CD4-positive, alpha-beta T cell (primary cell): ENCODE measurements at regions not wholly inside any gene's neighbourhood (a gene's known extent, or its start where the extent isn't known, plus 50 kb on each side); places are given as distances from the start of the nearest gene placed in this dataset.

Source experiments
- ATAC-seq: fragments of 200-7000 bp; cut with Tn5 transposase; one replicate; pipeline ENCODE4 v1.10.0; 2022; ENCODE audit warnings: mild to moderate bottlenecking; ENCODE audit not compliant: poor library complexity
- CTCF ChIA-PET: fragments of 350-600 bp; sonication (Branson Sonifier 250); formaldehyde crosslinking; loops from one replicate; lab custom pipeline; 2021; ENCODE audit warnings: antibody characterized with exemption, inconsistent platforms; lab: Charles Lee
- POLR2A ChIA-PET: fragments of 350-600 bp; sonication (Branson Sonifier 250); formaldehyde crosslinking; loops from one replicate; lab custom pipeline; 2021; ENCODE audit warnings: antibody characterized with exemption, inconsistent platforms; lab: Charles Lee
- DNase-seq, 14 experiments: peaks; one replicate each; pipeline ENCODE4 v3.0.0-alpha.2; 2013 to 2020; ENCODE audit warnings: mixed read lengths in 2 of 14
- H3K27ac ChIP-seq, 2 donors: one replicate each; pipeline versions ENCODE4 v1.5.1 to v1.7.0; 2013; ENCODE audit warnings: low read length in 2 of 2, low read depth in 1 of 2, mild to moderate bottlenecking in 1 of 2
- H3K27me3 ChIP-seq, 2 experiments: 1 replicate in 1 of 2; 2 replicates in 1 of 2; pipeline versions ENCODE4 v1.6.1 to v1.7.0; 2013; ENCODE audit warnings: low read length in 2 of 2, control low read depth in 1 of 2, mild to moderate bottlenecking in 1 of 2, moderate library complexity in 1 of 2; ENCODE audit not compliant: insufficient read depth in 2 of 2, control insufficient read depth in 1 of 2
- H3K36me3 ChIP-seq: one replicate; pipeline ENCODE4 v1.6.1; 2013; ENCODE audit warnings: low read length, control low read depth; ENCODE audit not compliant: insufficient read depth
- H3K4me1 ChIP-seq: one replicate; pipeline ENCODE4 v1.6.1; 2013; ENCODE audit warnings: low read length, control low read depth; ENCODE audit not compliant: insufficient read depth
- H3K4me3 ChIP-seq: one replicate; pipeline ENCODE4 v1.5.1; 2013; ENCODE audit warnings: mild to moderate bottlenecking, low read length, moderate library complexity
- H3K9me3 ChIP-seq, 2 experiments: 1 replicate in 1 of 2; 2 replicates in 1 of 2; pipeline versions ENCODE4 v1.6.1 to v1.7.0; 2013; ENCODE audit warnings: low read length in 2 of 2, mild to moderate bottlenecking in 2 of 2, control low read depth in 1 of 2, moderate library complexity in 1 of 2; ENCODE audit not compliant: control insufficient read depth in 1 of 2, insufficient read depth in 1 of 2
- H3K27ac Mint-ChIP-seq: one replicate; pipeline ENCODE4 v1.8.0; 2020; ENCODE audit warnings: mixed read lengths
- H3K27me3 Mint-ChIP-seq: one replicate; pipeline ENCODE4 v1.8.0; 2021; ENCODE audit warnings: mixed read lengths
- H3K36me3 Mint-ChIP-seq: one replicate; pipeline ENCODE4 v1.8.0; 2021; ENCODE audit warnings: low read depth, mixed read lengths
- H3K4me1 Mint-ChIP-seq: one replicate; pipeline ENCODE4 v1.8.0; 2021; ENCODE audit warnings: low read depth, mixed read lengths
- H3K4me3 Mint-ChIP-seq: one replicate; pipeline ENCODE4 v1.8.0; 2020; ENCODE audit warnings: mild to moderate bottlenecking, mixed read lengths
- H3K9me3 Mint-ChIP-seq: one replicate; pipeline ENCODE4 v1.8.0; 2020; ENCODE audit warnings: mixed read lengths
- CTCF ChIP-seq: fragments of 200-600 bp; IDR thresholded peaks from one replicate; pipeline ENCODE4 v1.8.0; 2022; ENCODE audit warnings: antibody characterized with exemption, mild to moderate bottlenecking
- intact Hi-C, 2 experiments: fragments of 100-400 bp; cut with DNase I in 1 of 2; cut with micrococcal nuclease in 1 of 2; formaldehyde crosslinking; loops; one replicate each; pipeline versions ENCODE4 v1.15.1 to v1.9.0; 2023 to 2025; cut with DNase I, micrococcal nuclease

GRCh38 chr1:30165116-30165515 is 558.3 kb downstream of the MATN1 start:
- Mint-ChIP-seq H3K27ac (no peak overlapping the region), H3K27me3 (peaks cover 47% of the 10 kb centered on the region), H3K36me3 (no peaks in the 10 kb centered on the region), H3K4me3 (no peak overlapping the region), H3K4me1 (no peaks in the 10 kb centered on the region), H3K9me3 (no peaks in the 10 kb centered on the region)
- Histone ChIP-seq H3K4me1 (no peaks in the 10 kb centered on the region), H3K4me3 (no peak overlapping the region), H3K36me3 (no peaks in the 10 kb centered on the region), H3K27me3 (peaks cover 7 to 11% of the 10 kb centered on the region in 2 experiments), H3K27ac (no peak overlapping the region), H3K9me3 (no peaks in the 10 kb centered on the region)
- no peak for TF ChIP-seq CTCF
- CTCF ChIA-PET: no interaction called here
- intact Hi-C loops: no loop called here
- no peak for DNase-seq
- POLR2A ChIA-PET: no interaction called here
- no peak for ATAC-seq

DNA sequence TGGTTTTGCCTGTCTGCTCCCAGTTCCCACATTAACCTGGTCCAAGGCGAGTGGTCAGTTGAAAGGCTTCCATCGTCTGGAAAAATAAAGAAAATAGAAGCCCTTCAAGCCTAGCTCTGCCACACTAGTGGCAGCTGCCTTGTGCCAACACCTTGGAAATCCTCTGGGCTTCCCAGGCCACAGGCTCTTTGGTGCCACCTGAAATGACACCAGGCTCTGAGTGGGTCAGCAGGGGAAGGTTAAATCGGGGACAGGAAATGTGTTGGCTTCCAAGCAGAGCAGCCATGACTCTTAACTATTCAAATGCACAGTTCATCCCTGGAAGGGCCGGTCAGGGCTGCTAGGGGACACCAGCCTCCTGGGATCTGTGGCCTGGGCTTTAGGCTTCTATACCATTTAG is 558.7 kb downstream of the MATN1 start:
- H3K27ac Mint-ChIP-seq: no peak overlapping the region
- H3K9me3 ChIP-seq: no peaks in the 10 kb centered on the region

DNA sequence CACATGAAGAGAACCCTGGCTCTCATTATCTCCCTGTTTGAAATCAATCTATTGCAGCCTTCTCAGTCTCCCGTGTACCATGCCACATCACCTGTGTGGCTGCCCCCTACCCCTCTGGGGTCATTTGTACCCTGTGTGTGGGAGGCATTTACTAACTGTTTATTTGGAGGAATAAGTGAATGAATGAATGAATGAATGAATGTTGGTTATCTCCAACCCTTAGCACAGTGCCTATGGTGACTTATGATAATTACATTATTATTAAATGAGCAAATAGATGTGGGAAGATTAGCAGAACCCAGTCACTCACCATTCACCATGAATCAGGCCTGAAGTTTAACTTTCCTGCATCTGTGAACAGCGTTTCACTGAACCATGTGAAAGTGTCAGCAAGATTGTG is 560.8 kb downstream of the MATN1 start:
- H3K4me1 Mint-ChIP-seq: no peaks in the 10 kb centered on the region
- H3K27ac Mint-ChIP-seq: no peak overlapping the region
- TF ChIP-seq CTCF: no peak
- Histone ChIP-seq H3K27ac (no peak overlapping the region), H3K27me3 (peaks cover 7 to 11% of the 10 kb centered on the region in 2 experiments), H3K36me3 (no peaks in the 10 kb centered on the region), H3K9me3 (no peaks in the 10 kb centered on the region), H3K4me1 (no peaks in the 10 kb centered on the region), H3K4me3 (no peak overlapping the region)
- ChIA-PET POLR2A (no interaction called here), CTCF (no interaction called here)
- ATAC-seq: no peak
- no peaks in the 10 kb centered on the region for H3K36me3 Mint-ChIP-seq
- H3K9me3 Mint-ChIP-seq: no peaks in the 10 kb centered on the region
- no peak for DNase-seq
- no peak overlapping the region for H3K4me3 Mint-ChIP-seq
- peaks cover 48% of the 10 kb centered on the region for H3K27me3 Mint-ChIP-seq
- intact Hi-C loops: no loop called here

More for the DNA sequence above, 558.7 kb downstream of the MATN1 start:
- DNase-seq (no peak), ATAC-seq (no peak)
- H3K4me3 ChIP-seq: no peak overlapping the region
- H3K9me3 Mint-ChIP-seq: no peaks in the 10 kb centered on the region
- no peak overlapping the region for H3K27ac ChIP-seq
- H3K36me3 ChIP-seq: no peaks in the 10 kb centered on the region
- H3K4me3 Mint-ChIP-seq: no peak overlapping the region
- ChIA-PET POLR2A (no interaction called here), CTCF (no interaction called here)
- no peak for TF ChIP-seq CTCF
- intact Hi-C loops: no loop called here
- peaks cover 7 to 11% of the 10 kb centered on the region in 2 experiments for H3K27me3 ChIP-seq
- H3K36me3 Mint-ChIP-seq: no peaks in the 10 kb centered on the region
- H3K27me3 Mint-ChIP-seq: peaks cover 47% of the 10 kb centered on the region
- H3K4me1 Mint-ChIP-seq: no peaks in the 10 kb centered on the region
- H3K4me1 ChIP-seq: no peaks in the 10 kb centered on the region
